ENCODE measurements at regions not wholly inside any gene's neighbourhood (a gene's known extent, or its start where the extent isn't known, plus 50 kb on each side); places are given as distances from the start of the nearest gene placed in this dataset.

DNA sequence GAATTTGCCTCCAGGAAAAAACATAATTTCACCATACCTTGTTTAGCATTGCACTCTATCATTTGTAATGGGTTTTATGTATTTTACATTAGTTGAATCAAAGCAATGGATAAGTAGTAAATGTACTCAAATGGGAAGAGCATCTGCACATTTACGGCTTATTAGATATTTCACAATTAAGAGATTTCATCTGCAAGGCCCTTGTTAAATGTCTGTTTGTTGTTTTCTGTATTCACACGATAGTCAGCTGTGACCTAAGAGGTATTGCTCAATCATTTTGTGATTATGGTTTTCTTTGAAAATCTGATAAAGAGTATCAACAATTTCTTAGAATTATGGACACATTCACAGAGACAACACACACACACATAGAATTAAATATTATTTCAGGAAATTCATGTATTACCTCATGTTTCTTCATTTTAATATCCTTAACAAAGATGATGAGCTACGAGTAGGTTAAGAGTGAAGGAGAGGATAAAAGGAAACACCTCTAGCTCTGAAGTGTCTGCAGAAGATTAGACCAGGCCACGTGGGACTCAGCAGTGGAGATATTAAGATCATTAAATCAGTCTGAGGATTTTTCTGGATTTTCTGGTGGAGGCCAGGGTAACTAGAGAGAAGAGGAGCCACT is 121.9 kb upstream of the POU1F1 start:
- TF ChIP-seq CTCF (IDR thresholded peaks at IDR 0.05; ENCODE audit: borderline replicate concordance, extremely low read depth, low read length, poor library complexity, severe bottlenecking) (no peak), EZH2 (IDR thresholded peaks at IDR 0.05; ENCODE audit: borderline replicate concordance, low read depth, low read length, severe bottlenecking) (no peak)

All from DND-41 (cell line).